Cardiac fibroblast (primary cell): ENCODE measurements at regions not wholly inside any gene's neighbourhood (a gene's known extent, or its start where the extent isn't known, plus 50 kb on each side); places are given as distances from the start of the nearest gene placed in this dataset.
"Not testable (repeated sequence)": the region's sequence is repeated elsewhere in the genome, so short reads cannot be mapped to it uniquely, and the experiment has no call there.

ENCODE experiments used
- DNase-seq, 2 donors: peaks; one replicate each; pipeline versions ENCODE4 v3.0.0 to v3.0.0-alpha.2; 2010; ENCODE audit warnings: low read depth in 2 of 2
- H3K4me3 ChIP-seq, 2 donors: replicated peaks in 1 of 2; 1 replicate in 1 of 2; 2 replicates in 1 of 2; pipeline ENCODE4 v1.5.1; 2011; ENCODE audit warnings: low read depth in 2 of 2, low read length in 2 of 2, mild to moderate bottlenecking in 2 of 2, moderate library complexity in 1 of 2
- CTCF ChIP-seq: IDR thresholded peaks from one replicate; pipeline ENCODE4 v1.5.1; 2011; ENCODE audit warnings: low read depth, mild to moderate bottlenecking, low read length, inconsistent platforms

GRCh38 chr22:25419247-25420113 is 145.0 kb upstream of the GRK3 start:
- no peak for TF ChIP-seq CTCF
- DNase-seq: peak; percentile 9 to 13
- no peak overlapping the region for H3K4me3 ChIP-seq

GRCh38 chr22:25420114-25420441 is 144.4 kb upstream of the GRK3 start:
- H3K4me3 ChIP-seq, DNase-seq: not testable (repeated sequence)

DNA sequence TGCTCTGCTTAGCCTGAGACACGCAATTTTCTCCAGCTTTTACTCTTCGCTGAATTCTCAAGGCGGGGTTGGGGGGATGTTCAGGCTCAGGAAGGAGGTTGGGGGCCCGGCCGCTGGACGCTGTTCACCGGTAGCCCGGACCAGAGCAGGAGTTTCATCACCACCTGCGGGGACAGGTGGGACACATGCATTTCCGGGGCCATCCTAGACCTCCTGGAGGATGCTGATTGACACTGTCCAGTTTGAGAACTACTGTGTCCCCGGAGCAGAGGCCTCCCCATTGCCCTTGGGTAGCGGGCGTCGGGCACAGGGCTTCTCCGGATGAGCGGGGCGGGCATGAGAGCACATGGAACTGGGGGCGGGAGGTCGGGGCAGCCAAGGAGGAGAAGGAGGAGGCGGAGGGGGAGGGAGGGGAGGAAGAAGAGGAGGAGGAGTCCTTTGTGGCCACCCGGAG is 144.0 kb upstream of the GRK3 start:
- no peak overlapping the region for H3K4me3 ChIP-seq
- TF ChIP-seq CTCF: no peak

GRCh38 chr22:25420925-25421904 is 143.3 kb upstream of the GRK3 start:
- TF ChIP-seq CTCF: no peak
- H3K4me3 ChIP-seq: no peak overlapping the region
- peak; percentile 10 to 11 for DNase-seq

More for the DNA sequence above, 144.0 kb upstream of the GRK3 start:
- DNase-seq: no peak

DNA sequence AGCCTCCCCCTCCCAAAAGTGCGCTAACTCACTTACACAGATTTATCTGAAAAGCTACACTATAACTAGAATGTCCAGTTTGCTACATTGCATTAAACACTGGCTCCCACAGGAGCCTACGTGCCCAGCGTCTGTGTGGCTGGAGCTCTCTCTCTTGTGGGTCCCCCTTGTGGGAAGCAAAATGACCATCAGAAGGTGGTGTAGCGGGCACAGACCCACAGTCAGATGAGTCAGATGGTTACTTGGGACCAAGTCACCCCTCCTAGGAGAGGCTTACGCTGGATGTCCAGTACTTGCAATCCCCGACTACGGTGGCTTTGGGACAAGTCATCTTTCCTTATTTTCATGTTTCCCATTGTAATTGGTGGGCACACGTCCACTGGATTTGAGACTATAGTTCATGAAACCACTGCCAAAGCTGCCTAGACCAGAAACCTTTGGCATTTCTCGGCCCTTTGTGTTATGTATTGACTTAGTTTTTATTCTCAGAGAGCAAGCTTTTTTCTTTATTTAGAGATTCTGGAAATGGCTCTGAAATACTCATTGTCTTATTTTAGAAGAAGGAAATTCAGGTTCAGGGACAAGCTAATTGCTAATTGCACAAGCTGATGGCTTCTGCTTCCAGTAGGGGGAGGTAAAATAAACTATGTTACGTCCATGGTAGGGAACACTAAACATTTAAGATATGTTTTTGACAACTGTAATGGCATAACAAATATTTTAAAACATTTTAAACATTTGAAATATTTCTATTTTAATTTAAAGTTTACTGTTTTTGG is 137.8 kb upstream of the GRK3 start:
- not testable (repeated sequence) for DNase-seq
- TF ChIP-seq CTCF: peak; percentile 27

DNA sequence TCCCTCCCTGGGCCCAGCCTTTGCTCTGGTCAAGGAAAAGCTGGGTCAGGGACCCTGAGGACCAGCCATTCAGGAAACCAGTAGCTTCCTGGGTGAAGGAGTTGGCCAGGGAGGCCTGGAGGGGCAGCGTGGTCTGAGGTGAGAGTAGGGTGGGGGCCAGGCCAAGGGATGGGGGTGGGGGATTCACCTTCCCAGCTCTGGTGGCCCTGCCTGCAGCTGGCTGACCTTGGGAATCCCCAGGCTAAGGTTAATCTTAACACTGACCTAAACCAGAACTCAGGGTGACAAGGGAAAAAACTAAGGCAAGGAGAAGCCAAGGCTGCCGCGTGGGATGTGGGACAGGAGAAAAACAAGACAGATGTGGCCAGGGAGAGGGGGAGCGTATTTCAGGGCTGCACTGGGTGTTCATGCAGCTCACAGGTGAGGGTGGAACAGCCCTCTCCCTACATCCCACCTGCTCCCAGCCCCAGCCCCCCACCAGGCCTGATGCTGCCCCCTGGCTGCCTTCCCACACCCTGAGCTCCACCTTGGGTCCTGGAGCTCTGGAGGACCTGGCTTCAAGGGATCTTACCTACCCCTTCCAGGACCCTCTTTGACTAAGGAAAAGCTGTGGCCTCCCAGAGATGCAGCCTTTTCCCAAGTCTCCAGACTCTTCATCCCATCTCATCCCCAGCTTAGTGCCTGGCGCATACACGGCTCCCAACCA is 132.7 kb upstream of the GRK3 start:
- not testable (repeated sequence) for DNase-seq, H3K4me3 ChIP-seq

More for the DNA sequence above, 137.8 kb upstream of the GRK3 start:
- H3K4me3 ChIP-seq: not testable (repeated sequence)

GRCh38 chr22:25433381-25433970 is 131.0 kb upstream of the GRK3 start:
- DNase-seq, H3K4me3 ChIP-seq: not testable (repeated sequence)
